Mucosa of rectum (tissue), 2 donors: ENCODE measurements at regions not wholly inside any gene's neighbourhood (a gene's known extent, or its start where the extent isn't known, plus 50 kb on each side); places are given as distances from the start of the nearest gene placed in this dataset.
"Not testable (repeated sequence)": the region's sequence is repeated elsewhere in the genome, so short reads cannot be mapped to it uniquely, and the experiment has no call there.

Experiments
- H3K27ac ChIP-seq, 2 donors: one replicate each; pipeline ENCODE4 v1.7.0; 2013; ENCODE audit warnings: inconsistent platforms in 2 of 2, low read depth in 2 of 2, low read length in 2 of 2
- H3K27me3 ChIP-seq, 2 donors: one replicate each; pipeline ENCODE4 v1.7.0; 2013; ENCODE audit warnings: low read length in 2 of 2; ENCODE audit not compliant: control insufficient read depth in 2 of 2, insufficient read depth in 2 of 2
- H3K36me3 ChIP-seq, 2 donors: one replicate each; pipeline ENCODE4 v1.7.0; 2013; ENCODE audit warnings: low read length in 2 of 2; ENCODE audit not compliant: control insufficient read depth in 2 of 2, insufficient read depth in 2 of 2
- H3K4me1 ChIP-seq, 2 donors: one replicate each; pipeline ENCODE4 v1.7.0; 2013; ENCODE audit warnings: low read length in 2 of 2, mild to moderate bottlenecking in 1 of 2; ENCODE audit not compliant: control insufficient read depth in 2 of 2, insufficient read depth in 2 of 2
- H3K4me3 ChIP-seq, 2 donors: one replicate each; pipeline ENCODE4 v1.7.0; 2013; ENCODE audit warnings: low read length in 2 of 2
- H3K9ac ChIP-seq, 2 donors: one replicate each; pipeline ENCODE4 v1.7.0; 2013; ENCODE audit warnings: low read length in 2 of 2, low read depth in 1 of 2, mild to moderate bottlenecking in 1 of 2
- H3K9me3 ChIP-seq, 2 donors: one replicate each; pipeline ENCODE4 v1.7.0; 2013; ENCODE audit warnings: low read length in 2 of 2; ENCODE audit not compliant: control insufficient read depth in 2 of 2
- donor health status: healthy.
- donor health status: Normal muscosa, but diverticular disease.

GRCh38 chr1:149249850-149250467 lies 146.6 kb upstream of the NBPF9 start:
- H3K4me3 ChIP-seq, result not testable (repeated sequence)

GRCh38 chr1:149254894-149255847 lies 151.8 kb upstream of the NBPF9 start:
- not testable (repeated sequence) for H3K4me3 ChIP-seq, H3K27me3 ChIP-seq, H3K36me3 ChIP-seq, H3K9ac ChIP-seq, H3K27ac ChIP-seq, H3K9me3 ChIP-seq, H3K4me1 ChIP-seq

More at GRCh38 chr1:149249850-149250467, 146.6 kb upstream of the NBPF9 start:
- H3K9me3 ChIP-seq, H3K27ac ChIP-seq, H3K9ac ChIP-seq, H3K36me3 ChIP-seq, H3K4me1 ChIP-seq, H3K27me3 ChIP-seq: not testable (repeated sequence)

- not testable (repeated sequence) for H3K36me3 ChIP-seq, H3K27me3 ChIP-seq, H3K4me1 ChIP-seq, H3K9me3 ChIP-seq, H3K4me3 ChIP-seq, H3K27ac ChIP-seq, H3K9ac ChIP-seq
These were observed 156.9 kb upstream of the NBPF9 start for GRCh38 chr1:149260284-149260683.

DNA sequence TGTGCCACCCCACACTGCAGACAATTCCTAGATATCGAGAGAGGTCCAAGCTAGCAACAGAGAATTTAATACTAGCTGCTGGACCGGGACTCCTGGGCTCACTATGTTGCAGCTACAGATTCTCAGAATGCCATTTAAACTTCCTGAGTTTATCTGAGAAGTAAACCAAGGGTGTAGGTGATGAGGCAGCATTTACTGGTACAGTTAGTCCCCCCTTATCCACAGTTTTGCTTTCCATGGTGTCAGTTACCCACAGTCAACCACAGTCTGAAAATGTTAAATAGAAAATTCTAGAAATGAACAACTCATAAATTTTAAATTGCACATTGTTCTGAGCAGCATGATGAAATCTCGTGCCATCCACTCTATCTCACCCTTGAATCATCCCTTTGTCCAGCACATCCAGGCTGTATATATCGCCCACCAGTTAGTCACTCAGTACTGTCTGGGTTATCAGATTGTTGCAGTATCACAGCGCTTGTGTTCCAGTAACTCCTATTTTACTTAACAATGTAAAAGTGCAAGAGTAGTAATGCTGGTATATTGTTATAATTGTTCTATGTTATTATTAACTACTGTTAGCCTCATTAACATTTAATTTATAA lies 157.5 kb upstream of the NBPF9 start:
- H3K4me1 ChIP-seq, H3K36me3 ChIP-seq, H3K4me3 ChIP-seq, H3K27ac ChIP-seq, H3K27me3 ChIP-seq, H3K9ac ChIP-seq, H3K9me3 ChIP-seq: not testable (repeated sequence)

DNA sequence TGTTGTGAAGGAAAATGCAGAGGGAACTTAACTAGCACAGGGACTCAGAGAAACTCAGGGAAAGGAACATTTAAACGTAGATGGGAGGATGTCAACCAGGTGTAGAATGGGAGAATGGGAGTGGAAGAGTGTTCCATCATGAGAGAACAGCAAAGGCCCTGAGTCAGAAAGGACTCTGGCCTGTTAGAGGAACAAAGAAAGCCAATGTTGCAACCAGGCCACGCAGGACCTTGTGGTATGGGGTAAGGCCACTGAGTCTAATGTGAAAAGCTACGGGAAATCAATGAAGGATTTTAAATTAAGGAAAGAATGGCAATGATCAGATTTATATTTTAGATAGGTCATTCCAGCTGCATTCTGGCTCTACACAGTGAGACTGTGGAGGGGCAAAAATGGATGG lies 163.9 kb upstream of the NBPF9 start:
- H3K9ac ChIP-seq, H3K27me3 ChIP-seq, H3K4me1 ChIP-seq, H3K9me3 ChIP-seq, H3K4me3 ChIP-seq, H3K36me3 ChIP-seq, H3K27ac ChIP-seq: not testable (repeated sequence)

- not testable (repeated sequence) for H3K9ac ChIP-seq, H3K4me3 ChIP-seq, H3K27ac ChIP-seq, H3K36me3 ChIP-seq, H3K9me3 ChIP-seq, H3K4me1 ChIP-seq, H3K27me3 ChIP-seq
These were observed 165.8 kb upstream of the NBPF9 start for GRCh38 chr1:149269001-149269702.

GRCh38 chr1:149269833-149270232 lies 166.5 kb upstream of the NBPF9 start:
- H3K27me3 ChIP-seq, H3K4me3 ChIP-seq, H3K27ac ChIP-seq, H3K4me1 ChIP-seq, H3K36me3 ChIP-seq, H3K9ac ChIP-seq, H3K9me3 ChIP-seq: not testable (repeated sequence)

- not testable (repeated sequence) for H3K27ac ChIP-seq, H3K27me3 ChIP-seq, H3K36me3 ChIP-seq, H3K4me3 ChIP-seq, H3K9ac ChIP-seq, H3K9me3 ChIP-seq, H3K4me1 ChIP-seq
These were observed 171.1 kb upstream of the NBPF9 start for GRCh38 chr1:149274493-149274892.

DNA sequence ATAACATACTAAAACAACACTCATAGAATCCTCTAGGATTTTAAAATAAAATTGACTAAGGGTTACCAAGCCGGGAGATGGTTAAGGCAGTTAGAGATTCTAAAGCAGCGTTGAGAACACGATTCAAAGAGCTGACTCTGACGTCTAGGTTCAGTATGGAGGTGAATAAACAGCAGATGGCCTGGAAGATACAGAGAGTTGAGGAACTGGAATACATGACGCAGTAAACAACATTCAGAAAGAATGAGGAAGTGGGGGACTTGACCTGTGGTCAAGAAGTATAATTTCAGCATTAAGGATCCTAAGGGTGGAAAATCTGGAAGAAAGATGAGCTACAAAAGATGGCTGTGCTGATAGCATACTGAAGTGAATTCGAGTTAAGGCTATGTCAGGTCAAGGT lies 172.5 kb upstream of the NBPF9 start:
- H3K27ac ChIP-seq, H3K9ac ChIP-seq, H3K9me3 ChIP-seq, H3K27me3 ChIP-seq, H3K36me3 ChIP-seq, H3K4me1 ChIP-seq, H3K4me3 ChIP-seq: not testable (repeated sequence)

DNA sequence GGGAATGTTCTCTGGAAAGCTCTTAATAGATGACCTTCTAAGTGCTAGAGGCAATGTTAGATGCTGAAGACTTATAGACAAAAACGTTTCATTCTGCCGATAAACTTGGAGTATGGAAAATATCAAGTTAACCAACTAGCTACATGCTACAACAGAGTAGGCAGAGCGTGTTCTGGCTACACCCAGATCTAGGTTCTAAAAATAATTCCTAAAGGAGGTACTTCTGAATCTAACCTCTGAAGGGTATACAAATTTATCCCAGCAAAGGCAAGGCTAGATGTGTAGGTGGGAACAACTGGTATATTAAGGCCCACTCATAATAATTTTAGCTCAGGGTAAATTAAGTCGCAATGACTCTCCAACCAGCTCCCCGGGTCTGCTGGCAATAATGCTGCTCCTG lies 173.1 kb upstream of the NBPF9 start:
- H3K9ac ChIP-seq, H3K27me3 ChIP-seq, H3K36me3 ChIP-seq, H3K9me3 ChIP-seq, H3K27ac ChIP-seq, H3K4me1 ChIP-seq, H3K4me3 ChIP-seq: not testable (repeated sequence)
